Large intestine (tissue), 3 donors: ENCODE measurements at regions not wholly inside any gene's neighbourhood (a gene's known extent, or its start where the extent isn't known, plus 50 kb on each side); places are given as distances from the start of the nearest gene placed in this dataset.

Source experiments
- DNase-seq, 2 donors: peaks; one replicate each; pipeline versions ENCODE4 v3.0.0 to v3.0.0-alpha.2; 2013
- H3K27ac ChIP-seq: one replicate; pipeline ENCODE4 v1.5.1; 2013; ENCODE audit warnings: low read length
- H3K27me3 ChIP-seq: 2 replicates; pipeline ENCODE4 v1.6.1; 2013; ENCODE audit warnings: low read length; ENCODE audit not compliant: control insufficient read depth, insufficient read depth
- H3K36me3 ChIP-seq: 2 replicates; pipeline ENCODE4 v1.6.1; 2013; ENCODE audit warnings: low read length; ENCODE audit not compliant: control insufficient read depth, insufficient read depth
- H3K4me1 ChIP-seq: one replicate; pipeline ENCODE4 v1.6.1; 2013; ENCODE audit warnings: low read length; ENCODE audit not compliant: control insufficient read depth, insufficient read depth
- H3K4me3 ChIP-seq: one replicate; pipeline ENCODE4 v1.5.1; 2013; ENCODE audit warnings: low read length
- H3K9me3 ChIP-seq: one replicate; pipeline ENCODE4 v1.6.1; 2013; ENCODE audit warnings: mild to moderate bottlenecking, low read depth, low read length, moderate library complexity; ENCODE audit not compliant: control insufficient read depth
- WGBS: methylation state at CpG from one replicate; pipeline ENCODE4 v1.1.5; 2013; ENCODE audit warnings: low lambda C conversion rate; ENCODE audit not compliant: insufficient coverage; 5-methylcytosine and 5-hydroxymethylcytosine counted together

DNA sequence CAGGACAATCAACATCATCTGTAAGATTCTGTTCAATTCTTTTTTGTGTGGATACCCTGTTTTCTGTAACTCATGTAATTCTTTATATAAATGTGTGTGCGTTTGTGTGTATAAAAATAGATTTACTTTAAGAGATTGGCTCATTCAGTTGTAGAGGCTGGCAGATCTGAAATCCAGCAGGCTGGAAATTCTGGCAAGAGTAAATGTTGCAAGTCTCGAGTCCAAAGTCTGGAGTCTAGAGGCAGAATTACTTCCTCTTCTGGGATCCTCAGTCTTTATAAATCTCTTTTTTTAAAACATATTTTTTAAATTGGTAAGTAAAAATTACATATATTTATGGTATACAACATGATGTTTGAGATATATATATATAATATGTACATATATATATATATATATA, 202.1 kb upstream of the TMEM161B start:
- Histone ChIP-seq H3K27me3 (no peaks in the 10 kb centered on the region), H3K36me3 (no peaks in the 10 kb centered on the region), H3K4me3 (no peak overlapping the region), H3K27ac (no peak overlapping the region), H3K9me3 (no peaks in the 10 kb centered on the region), H3K4me1 (peaks cover 8% of the 10 kb centered on the region)
- DNase-seq, result peak; percentile 37 to 74
- WGBS, result no CpG with 5 or more reads among the region's 2 CpGs

- Histone ChIP-seq H3K27me3 (no peaks in the 10 kb centered on the region), H3K9me3 (no peaks in the 10 kb centered on the region), H3K36me3 (no peaks in the 10 kb centered on the region), H3K4me3 (no peak overlapping the region), H3K4me1 (no peaks in the 10 kb centered on the region), H3K27ac (no peak overlapping the region)
- WGBS, result 86% methylated on average over 2 of the region's 3 CpGs
- no peak for DNase-seq
Measured at GRCh38 chr5:88459971-88460370, 191.3 kb upstream of the TMEM161B start.

- no peaks in the 10 kb centered on the region for H3K4me1 ChIP-seq
- H3K9me3 ChIP-seq, result no peaks in the 10 kb centered on the region
- no CpG with 5 or more reads among the region's 1 CpG for WGBS
- DNase-seq, result peak in 1 of 2 donors; percentile 5
- H3K36me3 ChIP-seq, result no peaks in the 10 kb centered on the region
- H3K4me3 ChIP-seq, result no peak overlapping the region
- H3K27ac ChIP-seq, result no peak overlapping the region
- no peaks in the 10 kb centered on the region for H3K27me3 ChIP-seq
Measured at GRCh38 chr5:88452820-88453219, 184.2 kb upstream of the TMEM161B start.

- no peaks in the 10 kb centered on the region for H3K9me3 ChIP-seq
- H3K4me1 ChIP-seq, result no peaks in the 10 kb centered on the region
- DNase-seq, result no peak
- H3K36me3 ChIP-seq, result no peaks in the 10 kb centered on the region
- H3K27me3 ChIP-seq, result no peaks in the 10 kb centered on the region
- no peak overlapping the region for H3K27ac ChIP-seq
- H3K4me3 ChIP-seq, result no peak overlapping the region
- WGBS, result 80% methylated on average over 1 of the region's 2 CpGs
Measured at GRCh38 chr5:88450239-88450638, 181.6 kb upstream of the TMEM161B start.

DNA sequence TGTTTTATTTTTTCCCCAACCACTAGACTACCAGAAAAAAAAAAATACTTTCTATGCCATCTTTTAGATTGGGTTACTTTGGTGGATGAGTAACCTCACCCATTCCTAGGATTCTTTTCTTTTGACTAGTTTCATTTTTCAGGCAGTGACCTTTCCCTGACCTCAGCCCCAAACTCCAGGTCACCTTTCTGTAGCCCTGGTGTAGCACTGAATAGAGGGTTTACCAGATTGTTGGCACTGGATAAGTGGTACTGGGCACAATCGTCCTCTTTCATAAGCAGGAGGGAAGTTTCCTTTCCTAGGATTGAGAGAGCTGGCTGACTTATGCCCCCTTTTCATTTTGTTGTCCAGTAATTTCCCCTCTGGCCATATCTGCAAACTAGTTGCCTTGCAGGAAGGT, 169.4 kb upstream of the TMEM161B start:
- Histone ChIP-seq H3K4me1 (no peaks in the 10 kb centered on the region), H3K4me3 (no peak overlapping the region), H3K27ac (no peak overlapping the region), H3K9me3 (no peaks in the 10 kb centered on the region), H3K27me3 (no peaks in the 10 kb centered on the region), H3K36me3 (no peaks in the 10 kb centered on the region)
- DNase-seq, result no peak
- no CpG with 5 or more reads among the region's 1 CpG for WGBS

GRCh38 chr5:88436290-88436689, 167.6 kb upstream of the TMEM161B start:
- no peak overlapping the region for H3K4me3 ChIP-seq
- no peaks in the 10 kb centered on the region for H3K9me3 ChIP-seq
- WGBS, result no CpG with 5 or more reads among the region's 2 CpGs
- DNase-seq, result no peak
- H3K4me1 ChIP-seq, result no peaks in the 10 kb centered on the region
- no peaks in the 10 kb centered on the region for H3K27me3 ChIP-seq
- no peak overlapping the region for H3K27ac ChIP-seq
- H3K36me3 ChIP-seq, result no peaks in the 10 kb centered on the region

DNA sequence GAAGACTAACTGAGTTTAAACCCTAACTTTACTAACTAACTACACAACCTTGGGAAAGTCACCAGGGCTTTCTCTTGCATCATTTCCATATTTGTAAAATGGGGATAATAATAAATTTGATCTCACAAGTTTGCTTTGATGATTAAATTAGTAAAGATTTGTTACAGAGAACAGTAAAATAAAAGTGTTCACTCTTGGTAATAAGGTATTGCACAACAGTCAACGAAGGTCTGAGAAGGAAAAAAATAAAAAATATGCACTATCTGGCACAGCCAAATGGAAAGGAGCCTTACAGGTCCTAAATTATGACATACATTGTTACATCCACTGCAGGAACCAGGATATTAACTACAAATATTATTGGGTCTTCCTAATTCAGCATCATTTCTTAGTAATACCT, 160.0 kb upstream of the TMEM161B start:
- no CpG with 5 or more reads among the region's 1 CpG for WGBS
- H3K9me3 ChIP-seq, result no peaks in the 10 kb centered on the region
- H3K4me1 ChIP-seq, result no peaks in the 10 kb centered on the region
- H3K4me3 ChIP-seq, result no peak overlapping the region
- H3K27ac ChIP-seq, result no peak overlapping the region
- H3K27me3 ChIP-seq, result no peaks in the 10 kb centered on the region
- H3K36me3 ChIP-seq, result no peaks in the 10 kb centered on the region
- no peak for DNase-seq

GRCh38 chr5:88426441-88426840, 157.8 kb upstream of the TMEM161B start:
- no peaks in the 10 kb centered on the region for H3K9me3 ChIP-seq
- no peaks in the 10 kb centered on the region for H3K36me3 ChIP-seq
- no peaks in the 10 kb centered on the region for H3K4me1 ChIP-seq
- DNase-seq, result no peak
- H3K27me3 ChIP-seq, result no peaks in the 10 kb centered on the region
- H3K27ac ChIP-seq, result no peak overlapping the region
- no peak overlapping the region for H3K4me3 ChIP-seq

DNA sequence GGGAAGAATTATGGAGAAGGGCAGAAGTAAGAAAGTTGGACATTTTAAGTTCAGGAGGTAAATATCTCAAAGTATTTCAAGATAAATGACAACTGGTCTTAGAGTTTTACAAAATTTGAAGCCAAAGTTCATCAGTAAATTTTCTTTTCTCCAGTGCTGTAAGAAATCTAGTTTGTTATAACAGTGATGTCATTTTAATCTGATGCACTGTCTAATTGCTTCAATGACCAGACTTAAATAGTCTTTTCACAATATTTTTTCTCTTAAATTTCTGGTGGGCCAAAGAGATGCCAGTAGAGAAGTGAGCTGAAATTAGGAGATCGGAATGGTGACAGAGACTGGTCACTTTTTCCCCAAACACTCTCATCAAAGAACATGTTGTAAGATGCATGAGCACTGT, 156.5 kb upstream of the TMEM161B start:
- Histone ChIP-seq H3K9me3 (no peaks in the 10 kb centered on the region), H3K27me3 (no peaks in the 10 kb centered on the region), H3K27ac (no peak overlapping the region), H3K4me3 (no peak overlapping the region), H3K36me3 (no peaks in the 10 kb centered on the region), H3K4me1 (no peaks in the 10 kb centered on the region)
- WGBS, result no CpG with 5 or more reads among the region's 1 CpG
- no peak for DNase-seq

- no peaks in the 10 kb centered on the region for H3K27me3 ChIP-seq
- no peak overlapping the region for H3K27ac ChIP-seq
- 100% methylated on average over 1 of the region's 3 CpGs for WGBS
- DNase-seq, result no peak
- no peaks in the 10 kb centered on the region for H3K9me3 ChIP-seq
- H3K4me3 ChIP-seq, result no peak overlapping the region
- H3K36me3 ChIP-seq, result no peaks in the 10 kb centered on the region
- H3K4me1 ChIP-seq, result no peaks in the 10 kb centered on the region
Measured at GRCh38 chr5:88419931-88420330, 151.3 kb upstream of the TMEM161B start.

DNA sequence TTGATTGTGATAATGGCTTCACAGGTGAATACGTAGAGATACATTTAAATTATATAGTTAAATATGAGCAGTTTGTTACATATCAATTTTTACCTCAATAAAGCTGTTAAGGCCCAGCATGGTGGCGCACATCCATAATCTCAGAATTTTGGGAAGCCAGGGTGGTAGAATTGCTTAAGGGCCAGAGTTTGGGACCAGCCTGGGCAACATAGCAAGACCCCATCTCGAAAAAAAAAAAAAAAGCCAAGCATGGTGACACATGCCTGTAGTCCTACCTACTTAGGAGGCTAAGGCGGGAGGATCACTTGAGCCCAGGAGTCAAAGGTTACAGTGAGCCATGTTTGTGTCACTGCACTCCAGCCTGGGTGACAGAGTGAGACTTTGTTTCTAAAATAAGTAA, 138.7 kb upstream of the TMEM161B start:
- H3K9me3 ChIP-seq, result no peaks in the 10 kb centered on the region
- WGBS, result no CpG with 5 or more reads among the region's 4 CpGs
- H3K4me1 ChIP-seq, result no peaks in the 10 kb centered on the region
- no peak overlapping the region for H3K27ac ChIP-seq
- no peak overlapping the region for H3K4me3 ChIP-seq
- DNase-seq, result no peak
- no peaks in the 10 kb centered on the region for H3K36me3 ChIP-seq
- H3K27me3 ChIP-seq, result no peaks in the 10 kb centered on the region
